ENCODE measurements at regions not wholly inside any gene's neighbourhood (a gene's known extent, or its start where the extent isn't known, plus 50 kb on each side); places are given as distances from the start of the nearest gene placed in this dataset.

GRCh38 chr2:126792993-126793392, 105.7 kb upstream of the TEX51 start:
- Histone ChIP-seq H3K79me2 (ENCODE audit: control insufficient read depth, low read length) (no peaks in the 10 kb centered on the region), H3K36me3 (ENCODE audit: control insufficient read depth, low read length) (no peaks in the 10 kb centered on the region), H3K9me2 (replicated peaks; ENCODE audit: control insufficient read depth, low read length) (no peaks in the 10 kb centered on the region), H3K4me1 (ENCODE audit: control insufficient read depth, low read length) (no peaks in the 10 kb centered on the region), H4K20me1 (ENCODE audit: control insufficient read depth, insufficient read depth, low read depth, low read length) (no peaks in the 10 kb centered on the region), H3K4me3 (ENCODE audit: low read length) (no peak overlapping the region), H3K27me3 (ENCODE audit: control insufficient read depth, low read length) (no peaks in the 10 kb centered on the region; the same call in 1 of the 2 replicates), H3K27ac (ENCODE audit: low read depth, low read length) (no peak overlapping the region), H3K9me3 (ENCODE audit: control insufficient read depth, insufficient read depth, low read length) (no peaks in the 10 kb centered on the region), H3K4me2 (ENCODE audit: low read length) (no peak overlapping the region), H3F3A (ENCODE audit: control insufficient read depth, insufficient read depth) (no peaks in the 10 kb centered on the region)
- TF ChIP-seq CTCF (IDR thresholded peaks at IDR 0.05; ENCODE audit: low read depth, low read length, poor library complexity, severe bottlenecking) (no peak), EZH2phosphoT487 (IDR thresholded peaks at IDR 0.05; ENCODE audit: borderline replicate concordance, low read length) (no peak)

GRCh38 chr2:126793885-126794613, 104.6 kb upstream of the TEX51 start:
- TF ChIP-seq CTCF (IDR thresholded peaks at IDR 0.05; ENCODE audit: low read depth, low read length, poor library complexity, severe bottlenecking) (no peak), EZH2phosphoT487 (IDR thresholded peaks at IDR 0.05; ENCODE audit: borderline replicate concordance, low read length) (no peak)
- H3F3A ChIP-seq (ENCODE audit: control insufficient read depth, insufficient read depth), result no peaks in the 10 kb centered on the region

DNA sequence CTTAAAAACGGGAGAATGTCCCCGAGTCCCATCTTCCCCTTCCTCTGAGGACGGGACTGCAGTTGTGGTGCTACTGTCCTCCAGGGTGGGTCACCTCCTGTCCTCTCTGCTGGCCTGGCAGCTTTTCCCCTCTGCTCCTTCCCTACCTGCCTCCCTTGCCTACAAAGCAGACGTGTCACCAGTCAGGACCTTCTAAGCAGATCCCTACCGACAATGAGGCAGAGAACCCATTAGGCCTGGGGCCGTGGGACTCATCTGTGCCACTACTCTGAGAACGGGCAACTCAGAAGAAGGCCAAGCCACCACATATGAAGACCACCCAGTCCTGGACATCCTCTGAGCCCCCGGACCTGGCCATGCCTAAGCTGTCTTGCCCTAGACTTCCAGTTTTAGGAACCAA, 103.0 kb upstream of the TEX51 start:
- no peak overlapping the region for H3K4me2 ChIP-seq (ENCODE audit: low read length)
- H3K36me3 ChIP-seq (ENCODE audit: control insufficient read depth, low read length), result no peaks in the 10 kb centered on the region
- no peaks in the 10 kb centered on the region for H3K4me1 ChIP-seq (ENCODE audit: control insufficient read depth, low read length)
- H3K9me3 ChIP-seq (ENCODE audit: control insufficient read depth, insufficient read depth, low read length), result no peaks in the 10 kb centered on the region
- no peaks in the 10 kb centered on the region for H4K20me1 ChIP-seq (ENCODE audit: control insufficient read depth, insufficient read depth, low read depth, low read length)
- no peaks in the 10 kb centered on the region for H3K27me3 ChIP-seq (ENCODE audit: control insufficient read depth, low read length)
- H3K27ac ChIP-seq (ENCODE audit: low read depth, low read length), result no peak overlapping the region
- H3K9me2 ChIP-seq (replicated peaks; ENCODE audit: control insufficient read depth, low read length), result no peaks in the 10 kb centered on the region
- H3K79me2 ChIP-seq (ENCODE audit: control insufficient read depth, low read length), result no peaks in the 10 kb centered on the region
- H3K4me3 ChIP-seq (ENCODE audit: low read length), result no peak overlapping the region
- no peaks in the 10 kb centered on the region for H3F3A ChIP-seq (ENCODE audit: control insufficient read depth, insufficient read depth)
- TF ChIP-seq EZH2phosphoT487 (IDR thresholded peaks at IDR 0.05; ENCODE audit: borderline replicate concordance, low read length), result no peak
- TF ChIP-seq CTCF (IDR thresholded peaks at IDR 0.05; ENCODE audit: low read depth, low read length, poor library complexity, severe bottlenecking), result no peak

More at GRCh38 chr2:126793885-126794613, 104.6 kb upstream of the TEX51 start:
- no peaks in the 10 kb centered on the region for H3K4me1 ChIP-seq (ENCODE audit: control insufficient read depth, low read length)
- no peaks in the 10 kb centered on the region for H3K27me3 ChIP-seq (ENCODE audit: control insufficient read depth, low read length)
- no peaks in the 10 kb centered on the region for H3K9me2 ChIP-seq (replicated peaks; ENCODE audit: control insufficient read depth, low read length)
- H4K20me1 ChIP-seq (ENCODE audit: control insufficient read depth, insufficient read depth, low read depth, low read length), result no peaks in the 10 kb centered on the region
- H3K9me3 ChIP-seq (ENCODE audit: control insufficient read depth, insufficient read depth, low read length), result no peaks in the 10 kb centered on the region
- H3K79me2 ChIP-seq (ENCODE audit: control insufficient read depth, low read length), result no peaks in the 10 kb centered on the region
- H3K36me3 ChIP-seq (ENCODE audit: control insufficient read depth, low read length), result no peaks in the 10 kb centered on the region
- H3K4me3 ChIP-seq (ENCODE audit: low read length), result no peak overlapping the region
- H3K4me2 ChIP-seq (ENCODE audit: low read length), result no peak overlapping the region
- H3K27ac ChIP-seq (ENCODE audit: low read depth, low read length), result no peak overlapping the region

Data from DOHH2 (cell line).